Right kidney (tissue), 1 donor: ENCODE measurements at regions not wholly inside any gene's neighbourhood (a gene's known extent, or its start where the extent isn't known, plus 50 kb on each side); places are given as distances from the start of the nearest gene placed in this dataset.
"Not testable (repeated sequence)": the region's sequence is repeated elsewhere in the genome, so short reads cannot be mapped to it uniquely, and the experiment has no call there.

Experiments
- DNase-seq: peaks from one replicate; pipeline ENCODE4 v3.0.0-alpha.2; 2016

DNA sequence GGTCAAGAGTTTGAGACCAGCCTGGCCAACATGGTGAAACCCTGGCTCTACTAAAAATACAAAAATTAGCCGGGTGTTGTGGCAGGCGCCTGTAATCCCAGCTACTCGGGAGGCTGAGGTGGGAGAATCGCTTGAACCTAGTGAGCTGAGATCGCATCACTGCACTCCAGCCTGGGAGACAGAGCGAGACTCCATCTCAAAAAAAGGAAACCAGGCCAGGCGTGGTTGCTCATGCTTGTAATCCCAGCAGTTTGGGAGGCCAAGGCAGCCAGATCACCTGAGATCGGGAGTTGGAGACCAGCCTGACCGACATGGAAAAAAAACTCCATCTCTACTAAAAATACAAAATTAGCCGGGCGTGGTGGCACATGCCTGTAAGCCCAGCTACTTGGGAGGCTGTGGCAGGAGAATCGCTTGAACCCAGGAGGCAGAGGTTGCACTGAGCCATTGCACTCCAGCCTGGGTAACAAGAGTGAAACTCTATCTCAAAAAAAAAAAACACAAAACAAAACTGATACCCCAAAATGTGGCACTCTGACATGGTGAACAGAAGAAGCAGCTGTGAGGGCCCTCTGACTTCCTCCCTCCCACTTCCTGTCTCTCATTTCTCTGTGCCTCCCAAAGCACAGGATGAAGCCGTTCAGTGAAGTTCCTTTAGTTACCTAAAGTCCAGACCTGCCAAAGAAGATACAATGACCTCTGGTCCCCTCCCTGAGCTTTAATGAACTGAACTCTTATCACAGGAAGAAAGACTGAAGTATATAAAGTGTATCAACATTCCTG lies 93.2 kb upstream of the GRIN2A start:
- DNase-seq: not testable (repeated sequence)

DNA sequence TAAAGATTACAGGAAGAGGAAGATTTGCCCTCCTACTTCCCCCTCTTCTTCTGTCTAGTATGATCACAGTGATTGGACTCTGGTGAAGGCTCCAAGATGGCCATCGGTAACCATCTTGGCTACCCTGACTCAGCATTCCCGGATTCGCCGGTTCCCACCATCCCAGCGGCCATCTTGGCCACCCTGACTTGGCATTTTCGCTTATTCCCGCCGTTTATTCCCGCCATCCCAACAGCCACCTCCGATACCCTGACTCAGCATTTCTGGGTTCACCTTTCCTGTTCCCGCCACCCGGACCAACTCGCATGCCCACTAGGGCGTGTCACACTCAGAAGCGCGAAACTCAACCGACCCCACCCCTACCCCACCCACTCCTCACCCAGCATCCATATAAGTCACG lies 95.4 kb upstream of the GRIN2A start:
- no peak for DNase-seq

DNA sequence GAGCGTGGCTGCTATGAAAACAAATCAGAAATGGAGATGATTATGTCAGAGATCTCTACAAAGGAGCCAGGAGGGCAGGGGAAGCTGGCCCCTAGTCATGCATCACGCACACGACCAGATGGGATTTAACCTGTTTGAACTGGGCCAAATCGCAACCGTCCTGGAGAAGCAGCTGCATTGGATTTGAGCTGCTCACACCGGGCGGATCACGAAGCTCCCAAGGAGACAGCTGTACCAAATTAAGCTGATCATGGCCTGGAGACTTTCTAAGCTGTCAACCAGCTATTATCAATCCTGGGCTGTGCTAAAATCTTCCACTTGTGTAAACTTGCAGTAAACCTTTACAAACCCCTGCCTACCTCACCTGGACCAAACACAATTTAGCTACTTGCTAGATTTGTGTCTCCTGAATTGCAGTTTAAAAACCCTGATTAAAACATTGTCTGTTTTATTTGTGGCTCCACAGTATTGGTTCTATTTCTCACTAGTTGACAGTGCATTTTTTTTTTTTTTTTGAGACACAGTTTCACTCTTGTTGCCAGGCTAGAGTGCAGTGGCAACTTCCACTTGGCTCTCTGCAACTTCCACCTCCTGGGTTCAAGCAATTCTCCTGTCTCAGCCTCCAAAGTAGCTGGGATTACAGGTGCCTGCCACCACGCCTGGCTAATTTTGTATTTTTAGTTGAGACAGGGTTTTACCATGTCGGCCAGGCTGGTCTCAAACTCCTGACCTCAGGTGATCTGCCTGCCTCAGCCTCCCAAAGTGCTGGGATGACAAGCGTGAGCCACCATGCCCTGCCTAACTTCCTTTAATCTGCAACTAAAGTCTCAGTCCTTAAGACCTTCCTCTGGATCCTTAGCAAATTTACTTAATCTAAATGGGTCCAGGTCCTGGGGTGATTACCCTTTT lies 98.3 kb upstream of the GRIN2A start:
- no peak for DNase-seq

DNA sequence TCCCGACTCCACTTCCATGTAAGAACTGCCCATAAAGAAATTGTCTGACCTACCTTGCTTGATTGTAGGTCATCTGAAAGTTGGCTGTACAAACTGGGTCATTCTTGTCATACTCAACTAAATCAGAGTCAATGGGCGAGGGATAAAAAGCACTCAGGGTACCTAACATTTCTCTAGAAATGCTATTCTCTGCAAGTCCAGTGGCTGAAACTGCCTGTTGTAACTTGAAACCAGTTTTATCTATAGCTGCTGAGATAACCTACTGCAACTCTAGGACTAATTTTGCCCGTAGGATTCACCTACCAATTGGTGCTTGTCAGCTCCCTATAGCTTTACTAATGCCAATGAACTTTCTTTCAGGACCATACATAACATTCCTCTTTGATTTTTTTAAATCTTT lies 100.1 kb upstream of the GRIN2A start:
- DNase-seq: no peak

DNA sequence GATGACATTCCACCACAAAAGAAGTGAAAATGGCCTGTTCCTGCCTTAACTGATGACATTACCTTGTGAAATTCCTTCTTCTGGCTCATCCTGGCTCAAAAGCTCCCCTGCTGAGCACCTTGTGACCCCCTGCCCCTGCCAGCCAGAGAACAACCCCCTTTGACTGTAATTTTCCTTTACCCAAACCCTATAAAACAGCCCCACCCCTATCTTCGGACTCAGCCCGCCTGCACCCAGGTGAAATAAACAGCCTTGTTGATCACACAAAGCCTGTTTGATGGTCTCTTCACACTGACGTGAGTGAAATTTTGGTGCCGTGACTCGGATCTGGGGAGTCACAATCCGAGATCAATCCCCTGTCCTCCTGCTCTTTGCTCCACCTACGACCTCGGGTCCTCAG lies 101.0 kb upstream of the GRIN2A start:
- DNase-seq: not testable (repeated sequence)

DNA sequence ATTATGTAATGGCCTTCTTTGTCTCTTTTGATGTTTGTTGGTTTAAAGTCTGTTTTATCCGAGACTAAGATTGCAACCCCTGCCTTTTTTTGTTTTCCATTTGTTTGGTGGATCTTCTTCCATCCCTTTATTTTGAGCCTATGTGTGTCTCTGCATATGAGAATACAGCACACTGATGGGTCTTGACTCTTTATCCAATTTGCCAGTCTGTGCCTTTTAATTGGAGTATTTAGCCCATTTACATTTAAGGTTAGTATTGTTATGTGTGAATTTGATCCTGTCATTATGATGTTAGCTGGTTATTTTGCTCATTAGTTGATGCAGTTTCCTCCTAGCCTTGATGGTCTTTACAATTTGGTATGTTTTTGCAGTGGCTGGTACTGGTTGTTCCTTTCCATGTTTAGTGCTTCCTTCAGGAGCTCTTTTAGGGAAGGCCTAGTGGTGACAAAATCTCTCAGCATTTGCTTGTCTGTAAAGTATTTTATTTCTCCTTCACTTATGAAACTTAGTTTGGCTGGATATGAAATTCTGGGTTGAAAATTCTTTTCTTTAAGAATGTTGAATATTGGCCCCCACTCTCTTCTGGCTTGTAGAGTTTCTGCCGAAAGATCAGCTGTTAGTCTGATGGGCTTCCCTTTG lies 95.3 kb upstream of the ATF7IP2 start:
- not testable (repeated sequence) for DNase-seq

DNA sequence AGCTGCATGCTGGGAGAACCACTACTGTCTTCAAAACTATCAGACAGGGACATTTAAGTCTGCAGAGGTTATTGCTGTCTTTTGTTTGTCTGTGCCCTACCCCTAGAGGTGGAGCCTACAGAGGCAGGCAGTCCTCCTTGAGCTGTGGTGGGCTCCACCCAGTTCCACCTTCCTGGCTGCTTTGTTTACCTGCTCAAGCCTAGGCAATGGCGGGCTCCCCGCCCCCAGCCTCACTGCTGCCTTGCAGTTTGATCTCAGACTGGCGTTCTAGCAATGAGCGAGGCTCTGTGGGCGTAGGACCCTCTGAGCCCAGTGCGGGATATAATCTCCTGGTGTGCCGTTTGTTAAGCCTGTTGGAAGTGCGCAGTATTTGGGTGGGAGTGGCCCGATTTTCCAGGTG lies 93.7 kb upstream of the ATF7IP2 start:
- not testable (repeated sequence) for DNase-seq

DNA sequence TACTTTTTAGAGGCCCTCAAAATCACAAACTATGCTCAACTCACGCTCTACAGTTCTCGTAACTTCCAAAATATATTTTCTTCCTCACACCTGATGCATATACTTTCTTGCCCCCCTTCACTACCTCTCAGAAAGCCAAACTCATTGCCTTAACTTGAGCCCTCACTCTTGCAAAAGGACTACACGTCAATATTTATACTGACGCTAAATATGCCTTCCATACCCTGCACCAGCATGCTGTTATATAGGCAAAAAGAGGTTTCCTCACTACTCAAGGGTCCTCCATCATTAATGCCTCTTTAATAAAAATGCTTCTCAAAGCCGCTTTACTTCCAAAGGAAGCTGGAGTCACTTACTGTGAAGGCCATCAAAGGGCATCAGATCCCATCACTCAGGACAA lies 92.9 kb upstream of the ATF7IP2 start:
- DNase-seq: not testable (repeated sequence)

DNA sequence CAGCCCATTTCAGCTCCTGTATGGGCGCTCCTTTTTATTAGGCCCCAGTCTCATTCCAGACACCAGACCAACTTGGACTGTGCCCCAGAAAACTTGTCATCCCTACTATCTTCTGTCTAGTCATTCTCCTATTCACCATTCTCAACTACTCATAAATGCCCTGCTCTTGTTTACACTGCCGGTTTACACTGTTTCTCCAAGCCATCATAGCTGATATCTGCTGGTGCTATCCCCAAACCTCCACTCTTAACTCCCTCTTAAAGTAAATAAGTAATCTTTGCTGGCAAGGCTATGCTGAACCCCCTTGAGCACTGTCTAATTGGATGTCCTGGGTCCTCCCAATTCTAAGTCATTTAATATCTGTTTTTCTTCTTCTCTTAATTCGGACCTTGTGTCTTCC lies 91.7 kb upstream of the ATF7IP2 start:
- DNase-seq: not testable (repeated sequence)

DNA sequence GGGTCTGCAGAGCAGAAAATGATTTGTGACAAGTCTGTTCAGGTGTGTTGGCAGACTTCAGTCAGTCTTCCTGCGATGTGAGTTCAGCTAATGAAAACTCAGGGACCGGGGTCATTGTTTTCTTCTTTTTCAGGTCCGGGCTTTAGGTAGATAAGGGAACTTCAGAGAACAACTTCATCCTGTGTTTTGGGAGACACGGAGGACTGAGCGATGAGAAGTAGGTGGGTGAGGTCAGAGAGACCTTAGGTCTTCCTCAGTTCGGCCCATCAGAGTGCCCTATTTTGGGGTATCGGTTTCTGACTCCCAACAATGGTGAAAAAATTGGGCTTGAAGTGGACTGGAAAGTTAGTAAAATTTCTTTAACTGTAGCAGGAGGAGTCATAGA lies 88.9 kb upstream of the ATF7IP2 start:
- no peak for DNase-seq

DNA sequence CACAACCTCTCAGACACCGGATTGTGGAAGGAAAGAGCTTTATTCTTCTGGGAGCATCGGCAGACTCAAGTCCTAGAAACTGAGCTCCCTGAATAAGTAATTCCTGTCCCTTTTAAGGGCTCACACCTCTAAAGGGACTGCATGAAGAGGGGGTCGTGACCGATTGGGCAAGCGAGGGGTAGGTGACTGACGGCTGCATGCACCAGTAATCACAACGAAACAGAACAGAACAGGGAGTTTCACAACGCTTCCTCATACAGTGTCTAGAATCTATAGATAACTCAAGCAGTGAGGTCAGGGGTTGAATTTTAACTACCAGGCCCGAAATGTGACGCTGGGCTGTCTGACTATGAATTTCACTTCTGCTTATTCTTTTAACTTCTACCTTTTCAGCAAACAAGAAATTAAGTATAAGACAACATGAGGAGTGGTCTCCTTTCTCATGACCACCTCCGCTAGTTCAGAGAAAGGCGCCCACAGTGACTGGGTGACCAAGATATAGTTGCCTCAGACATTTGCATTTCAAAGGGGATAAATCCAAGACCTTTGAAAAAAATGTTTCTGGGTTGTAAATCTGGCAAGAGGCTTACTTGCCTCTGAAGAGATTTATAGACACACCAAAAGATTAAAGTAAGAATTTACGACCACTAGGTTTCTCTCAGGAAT lies 88.4 kb upstream of the ATF7IP2 start:
- peak; percentile 44 for DNase-seq

DNA sequence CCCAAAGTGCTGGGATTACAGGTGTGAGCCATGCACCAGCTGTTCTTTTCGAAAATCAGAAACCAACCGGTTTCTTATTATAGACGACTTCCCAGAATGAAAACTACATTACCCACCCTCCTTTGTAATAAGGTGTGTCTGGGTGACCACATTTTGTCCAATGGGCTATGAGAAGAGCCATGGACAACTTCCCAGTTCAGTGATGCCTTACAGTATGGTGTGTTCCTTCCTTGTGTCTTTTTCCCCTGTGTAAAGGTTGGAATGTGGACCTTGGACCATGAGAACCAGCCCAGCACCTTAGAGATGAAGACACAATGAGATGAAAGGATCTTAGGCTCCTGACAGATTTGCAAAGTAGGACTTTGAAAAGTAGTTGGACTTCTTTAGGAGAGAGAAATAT lies 85.0 kb upstream of the ATF7IP2 start:
- no peak for DNase-seq

DNA sequence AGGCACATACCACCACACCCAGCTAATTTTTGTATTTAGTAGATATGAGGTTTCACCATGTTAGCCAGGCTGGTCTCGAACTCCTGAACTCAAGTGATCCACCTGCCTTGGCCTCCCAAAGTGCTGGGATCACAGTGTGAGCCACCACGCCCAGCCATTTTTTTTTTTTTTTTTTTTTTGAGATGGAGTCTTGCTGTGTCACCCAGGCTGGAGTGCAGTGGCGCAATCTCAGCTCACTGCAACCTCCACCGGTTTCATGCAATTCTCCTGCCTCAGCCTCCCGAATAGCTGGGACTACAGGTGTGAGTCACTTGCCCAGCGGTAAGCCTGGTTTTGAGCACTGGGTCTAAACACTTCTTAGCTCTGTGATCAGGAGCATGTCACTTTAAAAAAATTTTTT lies 84.3 kb upstream of the ATF7IP2 start:
- DNase-seq: not testable (repeated sequence)

DNA sequence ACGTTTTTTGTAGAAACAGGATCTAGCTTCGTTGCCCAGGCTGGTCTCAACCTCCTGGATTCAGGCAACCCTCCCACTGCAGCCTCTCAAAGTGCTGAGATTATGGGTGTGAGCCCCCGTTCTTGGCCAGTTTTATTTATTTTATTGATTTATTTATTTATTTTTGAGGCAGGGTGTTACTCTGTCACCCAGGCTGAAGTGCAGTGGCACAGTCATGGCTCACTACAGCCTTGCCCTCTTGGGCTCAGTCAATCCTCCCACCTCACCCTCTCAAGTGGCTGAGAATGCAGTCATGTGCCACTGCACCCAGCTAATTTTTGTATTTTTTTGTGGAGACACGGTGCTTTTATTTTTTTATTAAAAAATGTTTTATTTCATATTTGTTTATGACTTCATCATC lies 79.9 kb upstream of the ATF7IP2 start:
- no peak for DNase-seq

DNA sequence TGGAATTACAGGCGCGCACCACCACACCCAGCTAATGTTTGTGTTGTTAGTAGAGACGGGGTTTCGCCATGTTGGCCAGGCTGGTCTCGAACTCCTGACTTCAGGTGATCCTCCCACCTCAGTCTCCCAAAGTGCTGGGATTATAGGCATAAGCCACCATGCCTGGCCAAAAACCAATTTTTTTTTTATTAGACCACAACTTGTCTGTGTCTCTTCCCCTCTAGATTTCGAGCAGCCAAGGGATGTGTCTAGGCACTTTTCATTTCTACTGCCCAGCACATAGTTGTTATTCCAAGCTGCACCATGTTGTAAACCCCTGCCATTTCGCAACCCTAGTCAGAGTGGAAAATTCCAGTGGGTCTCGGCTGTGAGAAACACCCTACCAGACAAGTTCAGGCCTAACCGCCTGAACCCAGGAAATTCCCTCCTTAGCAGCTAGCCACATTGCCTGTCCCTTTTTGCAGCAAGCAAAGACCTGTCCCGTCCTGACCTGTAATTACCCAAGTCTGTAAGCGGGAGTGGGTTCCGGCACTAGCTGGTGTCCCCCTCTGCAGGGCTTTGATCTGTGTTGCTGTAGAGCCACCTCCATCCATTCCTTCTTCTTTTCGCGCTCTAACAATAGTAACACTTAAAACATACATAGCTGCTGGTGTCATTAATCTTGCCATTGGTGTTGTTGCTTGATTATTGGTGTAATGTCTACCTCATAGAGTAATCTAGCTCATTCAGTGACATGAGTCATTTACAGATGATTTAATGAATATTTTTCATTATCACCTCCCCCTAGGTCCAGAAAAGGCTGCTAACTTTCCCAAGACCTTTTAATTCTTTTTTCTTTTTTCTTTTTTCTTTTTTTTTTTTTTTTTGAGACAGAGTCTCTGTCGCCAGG lies 77.3 kb upstream of the ATF7IP2 start:
- no peak for DNase-seq

DNA sequence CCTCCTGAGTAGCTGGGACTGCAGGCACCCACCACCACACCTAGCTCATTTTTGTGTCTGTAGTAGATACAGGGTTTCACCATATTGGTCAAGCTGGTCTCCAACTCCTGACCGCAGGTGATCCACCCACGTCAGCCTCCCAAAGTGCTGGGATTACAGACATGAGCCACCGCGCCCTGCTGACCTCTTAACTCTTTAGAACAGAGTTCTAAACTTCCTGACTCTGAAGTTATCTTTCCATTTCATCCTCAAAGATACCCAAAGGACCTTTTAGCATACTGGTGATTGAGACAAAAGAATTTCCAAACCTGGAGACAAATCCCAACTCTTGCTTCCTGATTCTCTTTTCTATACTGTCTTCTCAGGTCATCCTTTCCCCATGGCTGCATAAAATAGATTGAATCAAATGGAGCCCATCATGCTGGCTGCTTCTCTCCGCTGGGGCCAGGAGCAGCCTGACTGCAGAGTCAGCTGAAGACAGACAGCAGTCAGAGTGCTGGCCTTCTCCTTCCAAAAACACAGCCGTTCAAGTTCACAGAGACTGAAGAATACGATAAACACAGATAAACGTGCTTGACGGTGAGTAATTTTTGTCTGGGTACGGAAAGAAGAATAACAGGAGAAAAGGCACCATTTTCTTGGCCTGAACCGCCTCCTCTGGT lies 76.5 kb upstream of the ATF7IP2 start:
- no peak for DNase-seq

DNA sequence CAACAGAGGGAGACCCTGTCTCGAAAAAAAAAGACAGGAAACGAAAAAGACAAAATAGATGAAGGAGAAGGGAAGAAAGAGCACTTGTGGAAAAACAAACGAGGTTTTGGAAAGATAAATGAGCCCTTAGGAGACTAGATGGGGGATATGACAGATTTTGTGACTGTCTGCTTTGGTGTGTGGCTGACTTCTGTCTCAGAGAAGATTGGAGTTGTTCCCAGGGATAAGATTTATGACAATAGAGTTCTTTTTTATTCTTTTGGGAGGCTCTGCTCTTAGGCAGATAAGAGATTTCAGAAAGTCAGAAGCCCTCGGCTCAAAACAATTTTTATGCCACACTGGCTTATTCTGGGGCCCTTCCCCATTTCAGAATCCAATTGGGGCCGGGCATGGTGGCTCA lies 73.9 kb upstream of the ATF7IP2 start:
- DNase-seq: no peak

DNA sequence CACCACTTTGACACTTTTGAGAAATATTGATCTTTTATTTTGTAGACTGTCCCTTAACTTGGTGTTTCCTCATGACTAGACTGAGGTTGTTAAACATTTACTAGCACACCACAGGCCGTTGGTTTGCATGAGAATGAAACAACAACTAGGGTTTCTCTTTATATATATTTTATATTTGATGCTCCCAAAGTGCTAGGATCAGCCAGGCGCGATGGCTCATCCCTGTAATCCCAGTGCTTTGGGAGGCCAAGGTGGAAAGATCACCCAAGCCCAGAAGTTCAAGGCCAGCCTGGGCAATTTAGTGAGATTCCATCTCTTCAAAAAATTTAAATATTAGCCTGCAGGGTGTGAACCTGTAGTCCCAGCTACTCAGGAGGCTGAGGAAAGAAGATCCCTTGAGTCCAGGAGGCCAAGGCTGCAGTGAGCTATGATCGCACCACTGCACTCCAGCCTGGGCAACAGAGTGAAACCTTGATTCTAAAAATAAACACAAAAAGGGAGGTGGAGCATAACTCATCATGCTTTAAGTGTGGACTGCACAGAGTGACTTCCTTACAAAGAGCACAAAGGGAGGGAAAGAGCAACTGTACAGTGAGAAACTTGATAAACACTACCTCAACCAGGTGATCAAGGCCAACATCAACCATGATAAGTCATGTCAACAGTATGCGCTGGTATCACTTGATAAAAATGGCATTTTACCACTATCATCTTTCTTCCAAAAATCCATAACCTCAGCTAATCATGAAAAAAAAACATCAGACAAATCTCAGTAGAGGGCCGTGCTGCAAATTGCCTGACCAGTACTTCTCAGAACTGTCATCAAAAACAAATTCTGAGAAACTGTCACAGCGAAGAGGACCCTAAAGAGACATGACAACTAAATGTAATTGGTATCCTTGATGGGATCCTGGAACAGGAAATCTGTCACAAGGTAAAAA lies 72.8 kb upstream of the ATF7IP2 start:
- no peak for DNase-seq

DNA sequence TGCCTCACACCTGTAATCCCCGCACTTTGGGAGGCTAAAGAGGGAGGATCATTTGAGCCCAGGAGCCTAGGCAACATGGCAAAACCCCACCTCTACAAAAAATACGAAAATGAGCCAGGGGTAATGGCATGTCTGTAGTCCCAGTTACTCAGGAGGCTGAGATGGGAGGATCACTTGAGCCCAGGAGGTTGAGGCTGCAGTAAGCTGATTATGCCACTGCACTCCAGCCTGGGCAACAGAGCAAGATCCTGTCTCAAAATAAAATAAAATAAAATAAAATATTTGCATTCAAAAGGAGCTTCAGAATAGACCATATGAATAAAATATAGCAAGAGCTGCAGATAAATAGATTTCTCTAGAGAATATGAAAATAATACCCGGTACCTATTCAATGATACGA lies 71.5 kb upstream of the ATF7IP2 start:
- DNase-seq: no peak

DNA sequence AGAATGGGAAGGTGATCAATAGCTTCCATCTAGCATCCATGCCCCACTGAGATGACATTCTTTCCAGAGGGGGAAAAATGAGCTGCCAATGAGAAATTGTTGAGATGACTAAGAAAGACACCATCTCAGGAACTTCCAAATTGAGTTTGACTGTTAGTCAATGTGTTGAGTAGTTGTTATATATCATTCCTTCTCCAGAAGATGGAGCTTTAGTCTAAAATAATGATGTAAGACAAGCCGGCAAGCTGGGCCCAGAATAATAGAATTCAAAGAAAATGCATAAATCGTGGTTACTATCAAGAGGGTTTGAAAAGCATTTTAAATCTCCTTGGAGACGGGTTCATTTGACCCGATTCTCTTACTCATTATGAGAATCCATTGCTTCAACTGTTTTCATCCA lies 71.0 kb upstream of the ATF7IP2 start:
- no peak for DNase-seq
